ENCODE measurements at regions not wholly inside any gene's neighbourhood (a gene's known extent, or its start where the extent isn't known, plus 50 kb on each side); places are given as distances from the start of the nearest gene placed in this dataset.

DNA sequence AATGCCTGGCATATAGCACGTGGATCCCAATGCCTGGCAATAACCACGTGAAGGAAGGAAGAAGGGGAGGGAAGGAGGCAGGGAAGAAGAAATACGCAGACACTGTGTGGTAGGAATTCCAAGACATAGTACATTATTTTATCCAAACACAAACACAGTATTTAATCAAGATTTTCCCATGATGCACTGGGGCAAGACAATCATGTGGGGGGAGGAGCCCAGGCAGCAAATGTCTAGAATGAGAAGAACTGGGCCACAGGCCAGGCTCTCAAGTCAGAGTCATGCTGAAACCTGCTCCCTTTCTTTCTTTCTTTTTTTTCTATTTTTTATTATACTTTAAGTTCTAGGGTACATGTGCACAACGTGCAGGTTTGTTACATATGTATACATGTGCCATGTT lies 717.9 kb downstream of the UQCRFS1 start:
- intact Hi-C loops (cut with DNase I): no loop called here
- DNase-seq (ENCODE audit: low spot score in 2 of 2): no peak
- no peaks in the 10 kb centered on the region for H3K4me1 ChIP-seq
- H3K9me3 ChIP-seq: no peaks in the 10 kb centered on the region
- no peaks in the 10 kb centered on the region for H3K27me3 ChIP-seq
- no peak overlapping the region for H3K27ac ChIP-seq
- no peak overlapping the region for H3K4me3 ChIP-seq
- TF ChIP-seq, protein P1, sequence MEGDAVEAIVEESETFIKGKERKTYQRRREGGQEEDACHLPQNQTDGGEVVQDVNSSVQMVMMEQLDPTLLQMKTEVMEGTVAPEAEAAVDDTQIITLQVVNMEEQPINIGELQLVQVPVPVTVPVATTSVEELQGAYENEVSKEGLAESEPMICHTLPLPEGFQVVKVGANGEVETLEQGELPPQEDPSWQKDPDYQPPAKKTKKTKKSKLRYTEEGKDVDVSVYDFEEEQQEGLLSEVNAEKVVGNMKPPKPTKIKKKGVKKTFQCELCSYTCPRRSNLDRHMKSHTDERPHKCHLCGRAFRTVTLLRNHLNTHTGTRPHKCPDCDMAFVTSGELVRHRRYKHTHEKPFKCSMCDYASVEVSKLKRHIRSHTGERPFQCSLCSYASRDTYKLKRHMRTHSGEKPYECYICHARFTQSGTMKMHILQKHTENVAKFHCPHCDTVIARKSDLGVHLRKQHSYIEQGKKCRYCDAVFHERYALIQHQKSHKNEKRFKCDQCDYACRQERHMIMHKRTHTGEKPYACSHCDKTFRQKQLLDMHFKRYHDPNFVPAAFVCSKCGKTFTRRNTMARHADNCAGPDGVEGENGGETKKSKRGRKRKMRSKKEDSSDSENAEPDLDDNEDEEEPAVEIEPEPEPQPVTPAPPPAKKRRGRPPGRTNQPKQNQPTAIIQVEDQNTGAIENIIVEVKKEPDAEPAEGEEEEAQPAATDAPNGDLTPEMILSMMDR (IDR thresholded peaks at IDR 0.05): no peak
- no peaks in the 10 kb centered on the region for H3K36me3 ChIP-seq

DNA sequence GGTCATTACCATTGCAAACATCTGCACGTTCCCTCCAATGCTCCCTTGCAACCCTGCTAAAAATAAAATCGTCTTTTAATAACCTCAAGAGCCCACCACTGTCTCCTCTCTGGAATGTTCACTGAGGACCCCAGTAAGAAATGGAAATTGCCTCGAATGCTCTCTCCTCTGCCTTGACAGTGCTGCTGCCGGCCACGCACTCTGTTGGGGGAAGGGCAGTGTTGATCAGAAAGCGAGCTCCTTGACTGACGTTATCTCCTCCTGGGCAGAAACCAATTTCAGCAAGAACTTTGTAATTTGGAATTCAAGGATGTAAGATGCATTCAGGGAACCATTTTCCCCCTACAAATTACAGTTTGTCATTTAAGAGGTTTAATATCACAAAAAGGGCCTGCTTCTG lies 718.5 kb downstream of the UQCRFS1 start:
- TF ChIP-seq, protein P1 (IDR thresholded peaks at IDR 0.05): no peak

DNA sequence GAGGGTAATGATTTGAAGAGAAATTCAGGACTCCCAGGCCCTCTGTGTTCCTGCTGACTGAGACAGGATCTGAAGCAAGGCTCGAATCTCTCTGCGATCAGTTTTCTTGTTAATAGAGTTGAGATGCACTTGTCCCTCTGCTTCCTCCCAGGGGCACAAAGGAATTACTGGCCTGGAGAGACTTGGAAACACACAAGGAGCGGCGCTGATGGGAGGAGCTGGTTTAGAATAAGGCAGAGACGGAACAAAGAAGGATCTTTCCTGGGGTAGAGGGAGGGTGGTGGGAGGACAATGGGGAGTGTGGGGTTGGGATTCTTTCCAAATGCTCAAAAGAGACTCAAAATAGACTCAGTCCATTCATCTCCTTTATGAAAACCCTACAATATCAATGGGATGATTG lies 719.1 kb downstream of the UQCRFS1 start:
- Histone ChIP-seq H3K27me3 (no peaks in the 10 kb centered on the region), H3K4me3 (no peak overlapping the region), H3K4me1 (no peaks in the 10 kb centered on the region), H3K27ac (no peak overlapping the region), H3K36me3 (no peaks in the 10 kb centered on the region), H3K9me3 (no peaks in the 10 kb centered on the region)
- intact Hi-C loops (cut with DNase I): no loop called here
- TF ChIP-seq, protein P1 (IDR thresholded peaks at IDR 0.05): no peak
- no peak for DNase-seq (ENCODE audit: low spot score in 2 of 2)

More for the DNA sequence above, 718.5 kb downstream of the UQCRFS1 start:
- no peak overlapping the region for H3K27ac ChIP-seq
- no peaks in the 10 kb centered on the region for H3K36me3 ChIP-seq
- H3K4me1 ChIP-seq: no peaks in the 10 kb centered on the region
- H3K9me3 ChIP-seq: no peaks in the 10 kb centered on the region
- no peak overlapping the region for H3K4me3 ChIP-seq
- H3K27me3 ChIP-seq: no peaks in the 10 kb centered on the region
- no peak for DNase-seq (ENCODE audit: low spot score in 2 of 2)
- intact Hi-C loops (cut with DNase I): no loop called here

DNA sequence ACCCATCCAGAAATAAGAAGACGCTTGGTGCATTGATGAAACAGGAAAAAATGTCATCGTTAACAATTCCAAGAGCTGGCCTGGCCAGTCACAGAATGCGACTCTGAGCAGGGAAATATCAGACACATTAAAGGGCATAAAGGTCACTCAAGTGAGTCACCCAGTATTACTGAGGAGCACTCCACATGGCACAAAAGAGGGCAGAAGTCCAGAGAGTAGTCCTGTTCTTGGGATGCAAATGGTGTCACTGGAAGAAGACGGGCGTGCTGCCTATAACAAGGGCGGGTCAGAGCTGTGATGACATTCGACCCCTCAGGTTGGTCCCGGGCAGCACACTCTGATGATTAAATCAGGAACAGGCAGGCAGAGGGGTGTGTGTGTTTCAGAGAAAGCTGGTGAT lies 720.3 kb downstream of the UQCRFS1 start:
- Histone ChIP-seq H3K27ac (no peak overlapping the region), H3K4me3 (no peak overlapping the region), H3K9me3 (no peaks in the 10 kb centered on the region), H3K27me3 (no peaks in the 10 kb centered on the region), H3K4me1 (no peaks in the 10 kb centered on the region), H3K36me3 (no peaks in the 10 kb centered on the region)
- TF ChIP-seq, protein P1 (IDR thresholded peaks at IDR 0.05): no peak
- no peak for DNase-seq (ENCODE audit: low spot score in 2 of 2)
- intact Hi-C loops (cut with DNase I): no loop called here

DNA sequence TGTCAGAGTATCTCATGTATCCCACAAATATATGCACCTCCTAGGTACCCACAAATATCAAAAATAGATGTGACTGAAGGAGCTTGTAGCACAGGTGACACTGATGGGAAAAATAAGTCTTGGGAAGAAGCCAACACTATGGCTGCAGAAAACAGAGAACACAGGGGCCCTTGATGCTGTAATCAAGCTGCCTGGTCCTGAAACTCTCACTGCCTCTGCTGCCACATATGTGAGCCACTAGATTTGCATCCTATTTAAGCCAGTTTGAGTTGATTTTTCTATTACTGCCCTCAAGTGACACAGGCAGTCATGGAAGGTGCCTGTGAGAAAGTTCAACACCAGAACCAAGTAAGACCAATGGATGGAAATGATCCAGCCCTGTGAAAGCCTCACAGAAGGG lies 720.8 kb downstream of the UQCRFS1 start:
- no peaks in the 10 kb centered on the region for H3K27me3 ChIP-seq
- no peak for DNase-seq (ENCODE audit: low spot score in 2 of 2)
- no peaks in the 10 kb centered on the region for H3K9me3 ChIP-seq
- no peak overlapping the region for H3K4me3 ChIP-seq
- TF ChIP-seq, protein P1 (IDR thresholded peaks at IDR 0.05): no peak
- no peaks in the 10 kb centered on the region for H3K36me3 ChIP-seq
- no peaks in the 10 kb centered on the region for H3K4me1 ChIP-seq
- intact Hi-C loops (cut with DNase I): no loop called here
- H3K27ac ChIP-seq: no peak overlapping the region

DNA sequence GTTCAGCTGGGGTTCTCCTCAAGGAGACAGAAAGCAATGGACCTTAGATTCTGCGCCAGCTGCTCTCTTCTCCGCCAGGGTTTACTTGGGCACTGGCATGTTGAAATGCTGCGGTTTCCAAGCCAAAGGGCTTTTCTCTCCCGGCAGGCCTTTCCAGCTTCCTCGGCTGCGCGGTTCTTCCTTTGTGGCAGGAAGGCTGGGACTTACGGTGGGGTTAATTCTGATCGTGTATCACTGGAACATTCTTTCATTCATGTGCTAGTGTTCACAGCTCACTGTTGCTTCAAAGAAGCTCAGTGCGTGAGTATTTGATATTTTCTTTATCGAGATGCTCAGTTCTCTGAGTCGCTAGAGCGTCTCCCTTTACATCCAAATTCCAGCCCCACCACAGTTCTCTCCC lies 723.2 kb downstream of the UQCRFS1 start:
- H3K27ac ChIP-seq: no peak overlapping the region
- TF ChIP-seq, protein P1 (IDR thresholded peaks at IDR 0.05): no peak
- H3K27me3 ChIP-seq: no peaks in the 10 kb centered on the region
- DNase-seq (ENCODE audit: low spot score in 2 of 2): no peak
- H3K9me3 ChIP-seq: no peaks in the 10 kb centered on the region
- no peaks in the 10 kb centered on the region for H3K36me3 ChIP-seq
- no peaks in the 10 kb centered on the region for H3K4me1 ChIP-seq
- intact Hi-C loops (cut with DNase I): no loop called here
- no peak overlapping the region for H3K4me3 ChIP-seq
